HG03565 (cell line): ENCODE measurements at regions not wholly inside any gene's neighbourhood (a gene's known extent, or its start where the extent isn't known, plus 50 kb on each side); places are given as distances from the start of the nearest gene placed in this dataset.

Experiments used
- ATAC-seq: cut with Tn5 transposase; IDR thresholded peaks from one replicate; pipeline ENCODE4 v1.9.1; 2021; ENCODE audit warnings: mild to moderate bottlenecking, moderate library complexity; ENCODE audit not compliant: unreplicated experiment

DNA sequence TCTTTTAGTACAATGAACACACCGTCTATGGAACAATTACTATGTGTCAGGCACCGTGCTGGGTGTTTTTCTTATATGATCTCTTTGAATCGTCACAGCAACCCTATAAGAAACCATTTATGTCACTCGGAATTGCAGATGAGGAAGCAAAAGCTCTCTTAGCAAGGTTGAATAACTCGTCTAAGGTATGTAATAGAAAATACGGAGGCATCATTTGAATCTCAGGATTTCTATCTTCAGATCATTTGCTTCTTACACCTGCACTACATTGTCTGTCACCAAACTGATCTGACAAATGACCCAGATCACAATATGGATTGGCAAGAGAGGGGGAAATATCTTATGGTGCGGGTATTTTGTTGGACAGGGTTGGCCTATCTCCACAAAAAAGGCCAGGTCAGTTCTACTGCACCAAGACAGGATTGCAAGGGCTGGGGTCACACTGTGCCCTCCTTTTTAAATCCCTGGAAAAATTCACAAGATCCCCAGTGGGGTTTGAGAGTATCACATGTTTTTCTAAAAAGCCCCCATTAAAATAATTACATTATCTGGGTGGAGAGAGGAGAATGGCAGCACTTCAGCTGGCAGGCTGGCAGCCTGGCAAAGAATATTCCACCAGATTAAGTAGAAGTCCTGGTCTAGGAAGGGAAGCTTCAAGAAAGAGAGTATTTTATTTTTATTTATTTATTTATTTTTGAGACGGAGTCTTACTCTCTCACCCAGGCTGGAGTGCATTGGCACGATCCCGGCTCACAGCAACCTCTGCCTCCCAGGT is 110.7 kb upstream of the CLMP start:
- ATAC-seq: no peak

- ATAC-seq: no peak
Observed at GRCh38 chr11:123304828-123305466, 109.9 kb upstream of the CLMP start.

DNA sequence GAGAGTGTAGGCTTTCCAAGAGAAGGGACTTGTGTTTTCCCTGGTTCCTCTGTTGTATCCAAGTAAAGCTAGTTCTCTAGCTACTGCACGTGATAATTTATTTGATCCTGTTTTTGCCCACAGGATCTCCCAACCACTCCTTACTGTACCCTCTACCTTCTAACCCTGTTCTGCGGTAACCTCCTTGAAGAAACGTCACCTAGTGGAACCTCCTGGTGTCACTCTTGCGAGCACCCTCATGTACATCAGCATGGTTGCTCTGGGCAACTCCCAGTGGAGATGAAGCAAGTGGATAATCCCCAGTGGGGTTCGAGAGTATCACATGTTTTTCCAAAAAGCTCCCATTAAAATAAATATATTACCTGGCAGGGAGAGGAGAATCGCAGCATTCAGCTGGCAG is 108.9 kb upstream of the CLMP start:
- ATAC-seq: no peak

DNA sequence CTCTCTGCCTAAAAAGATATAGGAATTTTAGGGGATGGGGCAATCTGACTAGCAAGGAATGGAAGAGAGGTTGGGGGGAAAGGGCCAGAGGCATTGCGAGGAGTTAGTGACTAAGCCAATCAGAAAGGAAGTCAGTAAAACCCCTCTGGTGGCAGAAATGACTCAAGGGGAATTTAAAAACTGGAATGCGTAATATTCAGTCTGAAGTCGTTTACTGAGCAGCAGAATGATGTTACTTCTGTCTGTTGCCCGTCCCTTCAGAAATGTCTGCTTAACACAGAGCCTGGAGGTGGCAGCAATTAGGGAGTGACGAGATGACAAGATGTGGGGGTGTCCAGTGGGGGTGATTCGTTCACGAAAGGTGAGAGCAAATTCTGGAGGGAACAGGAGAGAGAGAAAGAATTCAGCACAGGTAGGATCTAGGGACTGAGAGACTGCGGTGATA is 107.7 kb upstream of the CLMP start:
- peak; percentile 43 for ATAC-seq

DNA sequence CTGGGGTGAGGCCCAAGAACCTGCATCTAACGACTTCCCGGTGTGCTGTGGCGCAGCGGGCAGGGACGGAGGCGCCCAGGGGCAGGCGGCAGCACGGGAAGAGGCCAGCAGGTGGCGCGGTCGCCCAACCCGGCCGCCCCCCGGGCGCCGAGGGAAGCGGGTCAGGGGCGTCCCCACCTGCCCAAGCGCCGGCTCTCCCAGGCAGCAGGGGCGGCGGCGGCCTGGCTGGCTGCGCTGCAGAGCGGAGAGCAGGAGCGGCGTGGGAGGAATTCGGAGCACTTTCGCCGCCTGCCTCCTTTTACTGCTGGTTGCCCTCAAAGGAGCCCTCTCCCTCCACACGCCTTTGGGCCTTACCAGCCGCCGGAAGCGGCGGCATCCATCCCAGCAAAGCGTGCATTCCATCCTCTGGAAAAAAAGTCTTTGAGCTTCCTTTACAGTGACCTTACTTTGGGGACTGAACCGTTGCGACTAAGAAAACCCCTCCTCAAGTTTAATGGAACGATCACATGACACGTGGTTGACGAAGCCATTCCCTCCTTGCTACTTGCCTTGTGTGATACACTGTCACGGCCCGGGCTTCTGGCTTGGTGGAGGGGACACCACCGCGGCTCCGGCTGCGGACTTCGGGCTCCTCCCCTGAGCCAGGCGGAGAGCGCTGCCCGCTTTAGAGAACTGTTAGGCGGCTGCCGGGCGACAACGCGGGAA is 106.8 kb upstream of the CLMP start:
- ATAC-seq: peak; percentile 49

- no peak for ATAC-seq
Observed at GRCh38 chr11:123301013-123301591, 106.1 kb upstream of the CLMP start.

DNA sequence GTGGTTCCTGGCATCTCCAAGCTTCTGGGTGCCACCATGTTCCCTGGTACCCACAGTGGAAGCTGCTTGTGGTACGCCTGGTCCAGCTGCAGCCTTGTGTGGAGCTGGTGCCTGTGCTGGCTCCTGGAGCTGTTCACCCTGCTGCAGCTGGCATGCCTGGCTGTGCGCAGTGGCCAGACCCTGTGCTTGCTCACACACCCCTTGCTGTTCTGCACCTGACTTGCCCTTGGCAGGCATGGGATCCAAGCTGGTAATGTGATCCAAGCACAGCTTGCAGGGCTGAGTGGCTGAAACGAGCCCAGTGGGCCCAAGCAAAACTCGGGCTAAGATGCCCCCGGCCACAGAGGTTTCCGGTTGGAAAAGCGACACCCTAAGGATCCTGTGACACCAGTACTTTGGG is 104.7 kb upstream of the CLMP start:
- ATAC-seq: no peak

- no peak for ATAC-seq
Observed at GRCh38 chr11:123298488-123299447, 103.7 kb upstream of the CLMP start.

GRCh38 chr11:123292647-123293046 is 97.6 kb upstream of the CLMP start:
- ATAC-seq: no peak

GRCh38 chr11:123291201-123291869 is 96.3 kb upstream of the CLMP start:
- ATAC-seq: no peak

- no peak for ATAC-seq
Observed at GRCh38 chr11:123286761-123287160, 91.7 kb upstream of the CLMP start.

DNA sequence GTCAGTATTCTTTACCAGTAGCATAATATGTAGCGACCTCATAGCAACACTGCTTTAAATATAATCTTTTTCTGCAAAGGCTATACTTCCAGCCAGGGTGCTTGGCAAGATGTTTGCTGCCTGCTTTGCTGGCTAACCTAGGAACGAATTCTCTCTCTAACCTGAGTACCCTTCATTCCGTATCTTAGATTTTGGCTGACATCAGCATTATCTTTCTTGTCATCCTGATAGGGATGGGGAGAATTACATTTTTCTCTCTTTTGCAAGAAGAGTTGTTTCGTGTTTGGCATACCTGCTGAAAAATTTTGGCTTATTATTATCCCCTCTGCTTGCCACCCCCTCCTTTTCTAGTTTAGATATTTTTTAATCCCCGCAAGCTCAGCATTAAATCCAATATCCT is 91.2 kb upstream of the CLMP start:
- no peak for ATAC-seq

GRCh38 chr11:123284454-123284853 is 89.4 kb upstream of the CLMP start:
- no peak for ATAC-seq

DNA sequence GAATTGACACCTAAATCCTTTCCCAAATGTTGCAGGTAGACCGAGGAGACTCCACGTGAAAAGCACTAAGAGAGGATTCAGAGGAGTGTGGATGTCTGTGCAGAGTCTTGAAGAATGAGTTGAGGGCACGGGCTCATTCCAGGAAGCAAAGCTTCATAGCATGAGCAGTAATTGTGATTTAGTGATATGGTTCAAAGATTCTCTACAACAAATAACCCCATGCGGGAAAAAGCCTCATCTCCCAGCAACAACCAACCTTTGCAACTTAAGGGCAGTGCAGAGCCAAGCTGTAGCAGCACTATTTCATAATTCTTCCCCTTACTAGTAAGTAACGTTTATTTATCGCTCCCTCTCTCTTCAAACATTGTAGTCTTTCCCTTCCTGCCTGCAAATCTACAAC is 87.5 kb upstream of the CLMP start:
- ATAC-seq: no peak

DNA sequence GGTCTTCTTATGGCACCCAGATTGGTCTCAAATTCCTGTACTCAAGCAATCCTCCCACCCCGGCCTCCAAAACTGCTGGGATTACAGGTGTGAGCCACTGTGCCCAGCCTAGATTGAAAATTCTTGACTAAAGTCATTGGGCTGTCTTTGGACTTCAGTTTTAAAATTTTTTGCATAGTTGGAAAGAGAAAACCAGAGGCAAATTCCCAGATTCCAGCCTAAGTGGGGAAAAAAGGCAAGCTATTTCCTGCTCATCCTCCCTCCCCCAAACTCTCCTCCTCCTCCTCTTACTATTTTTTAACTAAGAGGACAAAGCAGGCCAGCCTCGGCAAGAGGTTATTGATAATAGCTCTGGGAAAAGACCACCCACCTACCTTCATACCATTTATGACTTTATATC is 78.6 kb upstream of the CLMP start:
- ATAC-seq: no peak

- ATAC-seq: no peak
Observed at GRCh38 chr11:123272565-123272964, 77.5 kb upstream of the CLMP start.

GRCh38 chr11:123268156-123268555 is 73.1 kb upstream of the CLMP start:
- no peak for ATAC-seq

GRCh38 chr11:123265951-123266350 is 70.9 kb upstream of the CLMP start:
- ATAC-seq: no peak

- ATAC-seq: no peak
Observed at GRCh38 chr11:123264431-123264780, 69.4 kb upstream of the CLMP start.
